ENCODE measurements at regions not wholly inside any gene's neighbourhood (a gene's known extent, or its start where the extent isn't known, plus 50 kb on each side); places are given as distances from the start of the nearest gene placed in this dataset.

DNA sequence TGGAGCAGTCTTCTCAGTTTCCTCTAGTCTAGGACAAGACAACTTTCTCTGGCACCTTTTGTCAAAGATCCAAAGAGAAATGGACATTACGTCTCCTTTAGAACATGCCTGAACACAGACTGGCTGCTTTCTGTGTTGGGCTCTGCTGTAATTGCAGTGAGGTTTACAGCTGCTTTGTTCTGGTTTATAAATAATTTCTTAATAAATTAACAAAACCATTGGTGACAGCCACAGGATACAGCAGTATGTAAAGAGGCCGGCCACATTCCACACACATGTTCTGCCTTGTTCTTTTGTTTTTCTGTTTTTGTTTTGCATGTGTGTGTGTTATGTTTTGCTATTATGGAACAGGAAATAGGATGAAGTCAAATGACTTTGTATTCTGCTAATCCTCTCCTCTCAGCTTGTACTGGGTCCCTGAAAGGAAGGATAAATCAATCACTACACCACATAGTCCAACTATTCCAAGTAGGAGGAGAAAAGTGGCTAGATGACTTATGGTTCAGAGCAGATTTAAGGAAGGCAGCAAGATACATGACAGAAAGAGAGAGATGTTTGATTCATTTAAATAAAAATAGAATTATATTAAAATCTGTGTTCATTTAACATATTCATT, 161.5 kb upstream of the ESRRG start:
- no peaks in the 10 kb centered on the region for H3K4me1 ChIP-seq
- no peak overlapping the region for H3K27ac ChIP-seq
- H3K9me3 ChIP-seq, result no peaks in the 10 kb centered on the region
- WGBS, 2 donors (ENCODE audit: low coverage in 1 of 2), result 65 to 66% methylated on average over 2 of the region's 2 CpGs
- H3K27me3 ChIP-seq, result no peaks in the 10 kb centered on the region
- in situ Hi-C loops (cut with MboI; ENCODE audit: low pct_ligation_motif_present in 1 of 4, low pct_unique_long_range_greater_than_20kb in 1 of 4, low sequenced_read_pairs in 3 of 4), result no loop called here
- DNase-seq, result no peak
- no peak overlapping the region for H3K4me3 ChIP-seq
- no peaks in the 10 kb centered on the region for H3K36me3 ChIP-seq
- TF ChIP-seq, protein P1, sequence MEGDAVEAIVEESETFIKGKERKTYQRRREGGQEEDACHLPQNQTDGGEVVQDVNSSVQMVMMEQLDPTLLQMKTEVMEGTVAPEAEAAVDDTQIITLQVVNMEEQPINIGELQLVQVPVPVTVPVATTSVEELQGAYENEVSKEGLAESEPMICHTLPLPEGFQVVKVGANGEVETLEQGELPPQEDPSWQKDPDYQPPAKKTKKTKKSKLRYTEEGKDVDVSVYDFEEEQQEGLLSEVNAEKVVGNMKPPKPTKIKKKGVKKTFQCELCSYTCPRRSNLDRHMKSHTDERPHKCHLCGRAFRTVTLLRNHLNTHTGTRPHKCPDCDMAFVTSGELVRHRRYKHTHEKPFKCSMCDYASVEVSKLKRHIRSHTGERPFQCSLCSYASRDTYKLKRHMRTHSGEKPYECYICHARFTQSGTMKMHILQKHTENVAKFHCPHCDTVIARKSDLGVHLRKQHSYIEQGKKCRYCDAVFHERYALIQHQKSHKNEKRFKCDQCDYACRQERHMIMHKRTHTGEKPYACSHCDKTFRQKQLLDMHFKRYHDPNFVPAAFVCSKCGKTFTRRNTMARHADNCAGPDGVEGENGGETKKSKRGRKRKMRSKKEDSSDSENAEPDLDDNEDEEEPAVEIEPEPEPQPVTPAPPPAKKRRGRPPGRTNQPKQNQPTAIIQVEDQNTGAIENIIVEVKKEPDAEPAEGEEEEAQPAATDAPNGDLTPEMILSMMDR (IDR thresholded peaks at IDR 0.05), result no peak
- TF ChIP-seq POLR2AphosphoS5 (IDR thresholded peaks at IDR 0.05) (no peak), POLR2A (IDR thresholded peaks at IDR 0.05) (no peak), EP300 (IDR thresholded peaks at IDR 0.05; ENCODE audit: low read depth) (no peak)
- intact Hi-C loops (cut with DNase I; ENCODE audit: low total_unique reads), result no loop called here

DNA sequence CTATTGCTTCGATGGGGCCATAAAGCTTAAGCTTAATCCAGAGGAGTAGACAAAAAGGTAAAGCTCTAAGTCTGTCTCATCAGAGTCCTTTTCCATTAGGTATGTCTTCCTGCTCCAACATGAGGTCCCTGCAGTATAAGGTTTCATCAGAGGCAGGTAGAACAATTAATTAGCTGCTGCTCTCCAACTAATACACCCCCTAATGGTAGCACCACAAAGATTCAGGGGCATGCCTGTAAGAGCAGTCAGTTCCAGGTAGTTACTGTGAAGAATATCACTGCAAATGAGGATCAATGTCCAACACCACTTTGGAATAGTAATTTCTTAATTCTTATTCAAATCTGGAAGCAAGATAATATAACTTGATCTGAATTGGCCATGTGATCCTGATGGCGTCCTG, 160.3 kb upstream of the ESRRG start:
- intact Hi-C loops (cut with DNase I; ENCODE audit: low total_unique reads), result no loop called here
- Histone ChIP-seq H3K36me3 (no peaks in the 10 kb centered on the region), H3K27ac (no peak overlapping the region), H3K9me3 (no peaks in the 10 kb centered on the region), H3K4me1 (no peaks in the 10 kb centered on the region), H3K4me3 (no peak overlapping the region), H3K27me3 (no peaks in the 10 kb centered on the region)
- WGBS, 2 donors (ENCODE audit: low coverage in 1 of 2), result 88 to 92% methylated on average over 2 of the region's 2 CpGs
- in situ Hi-C loops (cut with MboI; ENCODE audit: low pct_ligation_motif_present in 1 of 4, low pct_unique_long_range_greater_than_20kb in 1 of 4, low sequenced_read_pairs in 3 of 4), result no loop called here
- no peak for DNase-seq
- TF ChIP-seq POLR2A (IDR thresholded peaks at IDR 0.05) (no peak), POLR2AphosphoS5 (IDR thresholded peaks at IDR 0.05) (no peak), EP300 (IDR thresholded peaks at IDR 0.05; ENCODE audit: low read depth) (no peak)
- TF ChIP-seq, protein P1 (IDR thresholded peaks at IDR 0.05), result no peak

DNA sequence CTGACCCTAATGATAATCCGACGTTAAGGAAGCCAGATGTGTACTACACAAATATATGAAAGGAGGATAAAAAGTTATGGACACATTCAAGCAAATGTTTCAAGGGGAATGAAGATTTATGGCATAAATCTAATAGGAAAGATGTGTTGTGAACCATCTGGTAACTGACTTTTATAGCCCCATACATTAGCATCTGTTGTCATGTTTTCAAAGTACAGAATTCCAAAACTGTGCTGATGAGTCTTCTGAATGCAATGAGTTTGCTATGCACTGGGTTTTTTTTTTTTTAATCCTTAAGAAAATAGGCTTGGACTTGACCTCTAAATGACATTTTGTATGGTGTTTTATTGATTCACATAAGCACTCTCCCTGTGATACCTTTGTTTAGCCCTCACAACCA, 158.5 kb upstream of the ESRRG start:
- in situ Hi-C loops (cut with MboI; ENCODE audit: low pct_ligation_motif_present in 1 of 4, low pct_unique_long_range_greater_than_20kb in 1 of 4, low sequenced_read_pairs in 3 of 4) (no loop called here), intact Hi-C loops (cut with DNase I; ENCODE audit: low total_unique reads) (no loop called here)
- H3K9me3 ChIP-seq, result no peaks in the 10 kb centered on the region
- TF ChIP-seq EP300 (IDR thresholded peaks at IDR 0.05; ENCODE audit: low read depth), result no peak
- TF ChIP-seq POLR2AphosphoS5 (IDR thresholded peaks at IDR 0.05), result no peak
- TF ChIP-seq, protein P1 (IDR thresholded peaks at IDR 0.05), result no peak
- TF ChIP-seq POLR2A (IDR thresholded peaks at IDR 0.05), result no peak
- H3K4me3 ChIP-seq, result no peak overlapping the region
- H3K4me1 ChIP-seq, result no peaks in the 10 kb centered on the region
- H3K27ac ChIP-seq, result no peak overlapping the region
- 60 to 78% methylated on average over 2 of the region's 2 CpGs for WGBS, 2 donors (ENCODE audit: low coverage in 1 of 2)
- no peaks in the 10 kb centered on the region for H3K36me3 ChIP-seq
- no peaks in the 10 kb centered on the region for H3K27me3 ChIP-seq
- DNase-seq, result no peak

DNA sequence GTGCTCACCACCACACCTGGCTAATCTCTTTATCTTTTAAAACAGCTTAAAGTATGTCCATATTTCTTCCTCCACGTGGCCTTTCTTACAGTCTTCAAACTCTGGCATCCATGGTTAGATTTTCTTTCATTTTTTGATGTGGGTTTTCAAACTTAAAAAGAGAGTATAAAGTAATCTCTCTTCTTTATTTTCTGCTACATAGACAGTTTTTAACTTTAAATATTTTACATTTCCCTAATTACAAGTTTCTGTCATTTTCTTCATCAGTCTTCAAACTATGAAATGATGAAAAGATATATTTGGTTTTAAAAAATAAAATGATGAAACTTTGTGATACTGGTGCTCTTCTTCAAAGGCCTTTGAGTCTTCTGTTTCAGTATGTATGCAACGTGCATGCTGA, 143.5 kb upstream of the ESRRG start:
- WGBS, 2 donors (ENCODE audit: low coverage in 1 of 2), result 42 to 61% methylated on average over 2 of the region's 2 CpGs
- Histone ChIP-seq H3K27me3 (no peaks in the 10 kb centered on the region), H3K27ac (no peak overlapping the region), H3K4me3 (no peak overlapping the region), H3K4me1 (no peaks in the 10 kb centered on the region), H3K9me3 (no peaks in the 10 kb centered on the region), H3K36me3 (no peaks in the 10 kb centered on the region)
- TF ChIP-seq, protein P1 (IDR thresholded peaks at IDR 0.05), result no peak
- no peak for TF ChIP-seq EP300 (IDR thresholded peaks at IDR 0.05; ENCODE audit: low read depth)
- TF ChIP-seq POLR2AphosphoS5 (IDR thresholded peaks at IDR 0.05), result no peak
- no peak for TF ChIP-seq POLR2A (IDR thresholded peaks at IDR 0.05)
- intact Hi-C loops (cut with DNase I; ENCODE audit: low total_unique reads) (no loop called here), in situ Hi-C loops (cut with MboI; ENCODE audit: low pct_ligation_motif_present in 1 of 4, low pct_unique_long_range_greater_than_20kb in 1 of 4, low sequenced_read_pairs in 3 of 4) (no loop called here)
- no peak for DNase-seq
